A673 (cell line): ENCODE measurements at regions not wholly inside any gene's neighbourhood (a gene's known extent, or its start where the extent isn't known, plus 50 kb on each side); places are given as distances from the start of the nearest gene placed in this dataset.

Experiments used
- EZH2 ChIP-seq: fragments of 200-600 bp; sonication (generic); IDR thresholded peaks from 2 replicates; pipeline ENCODE4 v1.6.1; 2017; ENCODE audit warnings: borderline replicate concordance, low read depth, mild to moderate bottlenecking, mixed read lengths, antibody characterized with exemption, low read length; ENCODE audit not compliant: poor library complexity, severe bottlenecking
- TF ChIP-seq, protein P1 (sequence below): fragments of 300-800, 200-600 bp; sonication (generic); conservative IDR thresholded peaks from 2 replicates; pipeline ENCODE4 v1.5.1; 2017; ENCODE audit warnings: low read depth, mild to moderate bottlenecking, antibody characterized with exemption, low read length, moderate library complexity, mixed read lengths

DNA sequence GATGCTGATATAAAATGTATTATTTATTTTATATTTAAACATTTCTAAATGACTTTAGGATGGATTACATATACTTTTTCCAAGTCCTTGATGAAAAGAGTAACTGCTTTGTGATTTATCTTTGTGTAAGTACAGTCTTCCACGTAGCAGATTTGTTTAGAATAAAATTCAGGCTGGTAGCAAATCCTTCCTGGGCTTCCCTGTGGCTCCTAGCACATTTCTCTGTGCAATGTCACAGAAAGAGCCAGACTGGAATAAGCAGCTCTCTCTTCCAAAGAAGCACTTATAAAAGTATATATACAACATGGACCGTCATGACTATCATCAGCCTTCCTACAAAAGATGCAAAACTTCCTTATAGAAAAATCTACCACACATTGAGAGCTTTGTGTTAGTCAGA is 388.6 kb downstream of the ACTL7B start:
- TF ChIP-seq, protein P1, sequence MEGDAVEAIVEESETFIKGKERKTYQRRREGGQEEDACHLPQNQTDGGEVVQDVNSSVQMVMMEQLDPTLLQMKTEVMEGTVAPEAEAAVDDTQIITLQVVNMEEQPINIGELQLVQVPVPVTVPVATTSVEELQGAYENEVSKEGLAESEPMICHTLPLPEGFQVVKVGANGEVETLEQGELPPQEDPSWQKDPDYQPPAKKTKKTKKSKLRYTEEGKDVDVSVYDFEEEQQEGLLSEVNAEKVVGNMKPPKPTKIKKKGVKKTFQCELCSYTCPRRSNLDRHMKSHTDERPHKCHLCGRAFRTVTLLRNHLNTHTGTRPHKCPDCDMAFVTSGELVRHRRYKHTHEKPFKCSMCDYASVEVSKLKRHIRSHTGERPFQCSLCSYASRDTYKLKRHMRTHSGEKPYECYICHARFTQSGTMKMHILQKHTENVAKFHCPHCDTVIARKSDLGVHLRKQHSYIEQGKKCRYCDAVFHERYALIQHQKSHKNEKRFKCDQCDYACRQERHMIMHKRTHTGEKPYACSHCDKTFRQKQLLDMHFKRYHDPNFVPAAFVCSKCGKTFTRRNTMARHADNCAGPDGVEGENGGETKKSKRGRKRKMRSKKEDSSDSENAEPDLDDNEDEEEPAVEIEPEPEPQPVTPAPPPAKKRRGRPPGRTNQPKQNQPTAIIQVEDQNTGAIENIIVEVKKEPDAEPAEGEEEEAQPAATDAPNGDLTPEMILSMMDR: no peak
- TF ChIP-seq EZH2: no peak
